Ovary (tissue), 7 donors: ENCODE measurements at regions not wholly inside any gene's neighbourhood (a gene's known extent, or its start where the extent isn't known, plus 50 kb on each side); places are given as distances from the start of the nearest gene placed in this dataset.
"Not testable (repeated sequence)": the region's sequence is repeated elsewhere in the genome, so short reads cannot be mapped to it uniquely, and the experiment has no call there.

Experiments
- DNase-seq, 5 donors: peaks; one replicate each; pipeline ENCODE4 v3.0.0-alpha.2; 2019 to 2020
- H3K27ac ChIP-seq, 2 donors: fragments of 200-600 bp; one replicate each; pipeline versions ENCODE4 v1.5.1 to v1.8.0; 2019 to 2022
- H3K27me3 ChIP-seq: fragments of 200-600 bp; one replicate; pipeline ENCODE4 v1.8.0; 2022
- H3K36me3 ChIP-seq: fragments of 200-600 bp; sonication (generic); one replicate; pipeline ENCODE4 v1.5.1; 2019
- H3K4me1 ChIP-seq: one replicate; pipeline ENCODE4 v1.8.1; 2013; ENCODE audit warnings: mild to moderate bottlenecking, moderate library complexity; ENCODE audit not compliant: insufficient read depth
- H3K4me3 ChIP-seq: fragments of 200-600 bp; sonication (generic); one replicate; pipeline ENCODE4 v1.5.1; 2017
- H3K9me3 ChIP-seq, 2 donors: fragments of 200-600 bp in 1 of 2; sonication (generic) in 1 of 2; one replicate each; pipeline versions ENCODE4 v1.5.1 to v1.8.1; 2013 to 2019; ENCODE audit warnings: mild to moderate bottlenecking in 1 of 2, moderate library complexity in 1 of 2
- CTCF ChIP-seq, 3 donors: fragments of 450-650 bp in 2 of 3; fragments of 200-600 bp in 1 of 3; IDR thresholded peaks; one replicate each; pipeline versions ENCODE4 v1.5.1 to v1.8.0; 2016 to 2022; ENCODE audit warnings: antibody characterized with exemption in 3 of 3, mild to moderate bottlenecking in 1 of 3
- EP300 ChIP-seq: sonication (generic); formaldehyde crosslinking; IDR thresholded peaks from one replicate; pipeline ENCODE4 v1.6.1; 2017; ENCODE audit warnings: antibody characterized with exemption
- POLR2A ChIP-seq: fragments of 450-650 bp; IDR thresholded peaks from one replicate; pipeline ENCODE4 v1.6.1; 2017; ENCODE audit warnings: antibody characterized with exemption, mild to moderate bottlenecking, moderate library complexity
- WGBS, 3 donors: extraction: QIAGEN DNeasy Blood & Tissue Kit in 1 of 3; methylation state at CpG; one replicate each; pipeline versions ENCODE4 v1.1.5 to v1.1.7; 2013 to 2017; 5-methylcytosine and 5-hydroxymethylcytosine counted together
- intact Hi-C, 4 donors: fragments of 100-400 bp; cut with DNase I; formaldehyde crosslinking; loops; one replicate each; pipeline versions ENCODE4 v1.11.0 to v1.15.1; 2022 to 2023
- donor health status: DM: no; HTN: no; CAD: no; lungs with moderate emphysema.
- donor health status: DM: no; HTN: no; CAD: no.
- donor health status: Bipolar disorder and iron deficiency.
- donor health status: DM: no; HTN: no; CAD: no.
- donor health status: DM: yes; HTN: yes; CAD: no.

- no peaks in the 10 kb centered on the region for H3K4me1 ChIP-seq
- no peaks in the 10 kb centered on the region for H3K36me3 ChIP-seq
- WGBS, 3 donors = 9 to 23% (median 13%) methylated on average over 4 of the region's 4 CpGs
- H3K27ac ChIP-seq = no peak overlapping the region
- no peak for DNase-seq
- TF ChIP-seq CTCF (IDR thresholded peaks at IDR 0.05) = no peak
- TF ChIP-seq EP300 = no peak
- TF ChIP-seq POLR2A = no peak
- H3K9me3 ChIP-seq = no peaks in the 10 kb centered on the region
- no peaks in the 10 kb centered on the region for H3K27me3 ChIP-seq
- intact Hi-C loops = loop anchor here in 1 of 4 donors (10.0 kb wide), 1 partner anchor 112 kb away; no protein-coding TSS in a partner anchor
- H3K4me3 ChIP-seq = no peak overlapping the region
Observed at GRCh38 chr3:69683082-69683806, 56.0 kb upstream of the MITF start.

- H3K27ac ChIP-seq, H3K9me3 ChIP-seq, H3K36me3 ChIP-seq, intact Hi-C loops, H3K27me3 ChIP-seq, H3K4me3 ChIP-seq, DNase-seq, H3K4me1 ChIP-seq: not testable (repeated sequence)
- 96 to 98% (median 97%) methylated on average over 23 to 27 of the region's 30 CpGs for WGBS, 3 donors
Observed at GRCh38 chr3:69677456-69677855, 61.8 kb upstream of the MITF start.

GRCh38 chr3:69675786-69676530 lies 63.3 kb upstream of the MITF start:
- TF ChIP-seq CTCF (IDR thresholded peaks at IDR 0.05) (no peak), POLR2A (no peak), EP300 (no peak)
- Histone ChIP-seq H3K9me3 (no peaks in the 10 kb centered on the region), H3K4me1 (no peaks in the 10 kb centered on the region), H3K27me3 (no peaks in the 10 kb centered on the region), H3K4me3 (no peak overlapping the region), H3K36me3 (no peaks in the 10 kb centered on the region), H3K27ac (no peak overlapping the region)
- DNase-seq = no peak
- intact Hi-C loops = no loop called here
- 71 to 81% (median 72%) methylated on average over 6 of the region's 6 CpGs for WGBS, 3 donors

- Histone ChIP-seq H3K4me3 (no peak overlapping the region), H3K27me3 (no peaks in the 10 kb centered on the region), H3K4me1 (no peaks in the 10 kb centered on the region), H3K36me3 (no peaks in the 10 kb centered on the region), H3K27ac (no peak overlapping the region), H3K9me3 (no peaks in the 10 kb centered on the region)
- intact Hi-C loops = loop anchor here in 2 of 4 donors (5.0 kb wide), 1 partner anchor 512 kb away; no protein-coding TSS in a partner anchor
- no peak for TF ChIP-seq EP300
- TF ChIP-seq POLR2A = no peak
- no peak for TF ChIP-seq CTCF (IDR thresholded peaks at IDR 0.05)
- no peak for DNase-seq
- WGBS, 3 donors = 95 to 97% (median 95%) methylated on average over 3 of the region's 3 CpGs
Observed at GRCh38 chr3:69674752-69675151, 64.5 kb upstream of the MITF start.
